Fibroblast of villous mesenchyme (primary cell): ENCODE measurements at regions not wholly inside any gene's neighbourhood (a gene's known extent, or its start where the extent isn't known, plus 50 kb on each side); places are given as distances from the start of the nearest gene placed in this dataset.

Source experiments
- DNase-seq: peaks from one replicate; pipeline ENCODE4 v3.0.0-alpha.2; 2010; ENCODE audit warnings: low read depth
- H3K4me3 ChIP-seq: 2 replicates; pipeline ENCODE4 v1.5.1; 2011; ENCODE audit warnings: low read depth, mild to moderate bottlenecking, low read length
- CTCF ChIP-seq: IDR thresholded peaks from 2 replicates; pipeline ENCODE4 v1.5.1; 2012; ENCODE audit warnings: low read depth, mild to moderate bottlenecking, low read length; ENCODE audit not compliant: insufficient read depth

GRCh38 chr5:105132581-105132980 is 1570.0 kb upstream of the NUDT12 start:
- H3K4me3 ChIP-seq: no peak overlapping the region
- DNase-seq: no peak
- TF ChIP-seq CTCF: no peak

DNA sequence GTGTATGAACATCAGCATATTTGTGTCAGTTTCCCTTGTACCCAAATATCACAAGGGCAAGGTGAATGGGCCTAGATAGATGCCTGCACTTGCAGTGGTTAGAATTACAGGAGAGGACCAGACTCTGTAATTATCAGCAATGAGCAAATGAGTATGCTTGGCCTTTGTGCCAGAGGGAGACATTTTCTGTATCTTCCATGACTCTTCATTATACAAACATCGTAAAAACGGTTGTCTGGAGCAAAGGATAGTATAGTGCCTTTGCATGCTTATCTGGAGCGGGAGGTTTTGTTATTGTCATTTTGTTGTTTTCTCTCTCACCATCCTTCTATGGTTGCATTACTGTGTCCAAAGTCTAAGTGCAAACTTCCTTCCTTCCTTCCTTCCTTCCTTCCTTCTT is 1568.5 kb upstream of the NUDT12 start:
- no peak overlapping the region for H3K4me3 ChIP-seq
- no peak for TF ChIP-seq CTCF
- DNase-seq: no peak

DNA sequence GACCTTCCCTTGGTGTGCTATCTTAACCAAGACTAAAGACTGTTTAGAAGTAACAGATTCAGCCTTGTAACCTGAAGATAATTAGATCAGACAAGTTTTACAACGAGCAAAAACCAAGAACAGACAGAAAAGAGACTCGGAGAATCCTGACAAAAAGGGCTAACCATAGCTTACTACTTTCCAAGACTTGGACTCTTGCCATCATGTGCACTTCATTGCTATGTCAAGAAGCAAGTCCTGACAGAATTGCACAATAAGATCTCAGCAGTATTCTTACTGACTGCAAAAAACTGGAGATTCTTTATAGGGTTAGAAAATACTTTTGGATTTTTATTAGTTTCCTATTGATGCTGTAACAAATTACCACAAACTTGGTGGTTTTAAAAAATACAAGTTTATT is 1539.0 kb upstream of the NUDT12 start:
- TF ChIP-seq CTCF: no peak
- peak; percentile 46 for DNase-seq
- no peak overlapping the region for H3K4me3 ChIP-seq

GRCh38 chr5:105088961-105089360 is 1526.4 kb upstream of the NUDT12 start:
- TF ChIP-seq CTCF: no peak
- no peak for DNase-seq
- no peak overlapping the region for H3K4me3 ChIP-seq

DNA sequence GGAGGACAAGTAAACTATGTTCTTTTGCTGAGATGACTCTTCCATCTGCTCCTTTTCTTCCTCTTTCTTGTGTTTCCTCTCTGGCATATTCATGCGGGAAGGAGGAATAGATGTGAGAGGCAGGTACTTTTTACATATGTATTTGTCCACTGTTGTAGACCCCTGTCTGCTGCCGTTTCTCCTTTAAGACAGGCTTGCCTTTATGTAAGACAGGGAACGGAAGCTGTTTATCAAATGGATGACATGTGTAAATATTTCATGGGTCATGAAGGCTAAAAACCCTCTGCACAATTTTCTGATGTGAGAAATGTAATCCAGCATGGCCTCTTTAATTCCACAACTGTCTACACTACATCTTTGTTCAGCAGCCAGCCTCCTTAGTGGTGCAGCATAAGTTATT is 1525.5 kb upstream of the NUDT12 start:
- DNase-seq: no peak
- TF ChIP-seq CTCF: no peak
- H3K4me3 ChIP-seq: no peak overlapping the region

DNA sequence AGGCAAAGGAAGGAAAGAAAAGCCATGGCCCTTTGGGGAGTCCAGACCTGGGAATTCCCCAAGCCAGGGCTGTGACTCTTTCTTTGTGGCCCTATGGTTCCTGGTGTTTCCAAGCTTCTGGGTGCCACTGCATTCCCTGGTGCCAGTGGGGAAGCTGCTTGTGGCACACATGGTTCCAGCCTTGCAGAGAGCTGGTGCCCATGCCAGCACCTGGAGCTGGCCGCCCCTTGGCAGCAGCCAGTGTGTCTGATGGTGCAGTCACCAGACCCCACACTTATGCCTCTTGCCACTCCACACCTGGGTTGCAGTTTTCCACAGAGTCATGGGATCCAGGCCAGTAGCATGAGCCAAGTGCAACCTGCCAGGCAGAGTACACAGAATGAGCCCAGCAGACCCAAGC is 1495.3 kb upstream of the NUDT12 start:
- TF ChIP-seq CTCF: no peak
- DNase-seq: no peak
- no peak overlapping the region for H3K4me3 ChIP-seq

- DNase-seq: no peak
- TF ChIP-seq CTCF: no peak
- H3K4me3 ChIP-seq: no peak overlapping the region
These were observed 1494.4 kb upstream of the NUDT12 start for GRCh38 chr5:105057001-105057436.
